ENCODE measurements at regions not wholly inside any gene's neighbourhood (a gene's known extent, or its start where the extent isn't known, plus 50 kb on each side); places are given as distances from the start of the nearest gene placed in this dataset.
"Not testable (repeated sequence)": the region's sequence is repeated elsewhere in the genome, so short reads cannot be mapped to it uniquely, and the experiment has no call there.

GRCh38 chr5:125464847-125465432, 718.5 kb upstream of the ZNF608 start:
- no peak for DNase-seq (ENCODE audit: low spot score)

- DNase-seq (ENCODE audit: low spot score): no peak
Observed at GRCh38 chr5:125465703-125466102, 719.3 kb upstream of the ZNF608 start.

- DNase-seq (ENCODE audit: low spot score): no peak
Observed at GRCh38 chr5:125467222-125467621, 720.8 kb upstream of the ZNF608 start.

- DNase-seq (ENCODE audit: low spot score): no peak
Observed at GRCh38 chr5:125470280-125470902, 724.0 kb upstream of the ZNF608 start.

- DNase-seq (ENCODE audit: low spot score): peak; percentile 55
Observed at GRCh38 chr5:125476901-125477585, 730.6 kb upstream of the ZNF608 start.

- DNase-seq (ENCODE audit: low spot score): no peak
Observed at GRCh38 chr5:125477586-125477975, 731.1 kb upstream of the ZNF608 start.

GRCh38 chr5:125478599-125478998, 732.2 kb upstream of the ZNF608 start:
- no peak for DNase-seq (ENCODE audit: low spot score)

GRCh38 chr5:125480911-125481310, 734.5 kb upstream of the ZNF608 start:
- DNase-seq (ENCODE audit: low spot score): no peak

- DNase-seq (ENCODE audit: low spot score): no peak
Observed at GRCh38 chr5:125481506-125482465, 735.3 kb upstream of the ZNF608 start.

- DNase-seq (ENCODE audit: low spot score): no peak
Observed at GRCh38 chr5:125483609-125484008, 737.2 kb upstream of the ZNF608 start.

GRCh38 chr5:125484272-125484741, 737.9 kb upstream of the ZNF608 start:
- DNase-seq (ENCODE audit: low spot score): peak; percentile 96

- DNase-seq (ENCODE audit: low spot score): peak; percentile 99
Observed at GRCh38 chr5:125484742-125485641, 738.6 kb upstream of the ZNF608 start.

- no peak for DNase-seq (ENCODE audit: low spot score)
Observed at GRCh38 chr5:125485771-125486170, 739.3 kb upstream of the ZNF608 start.

GRCh38 chr5:125486634-125487033, 740.2 kb upstream of the ZNF608 start:
- peak; percentile 8 for DNase-seq (ENCODE audit: low spot score)

- DNase-seq (ENCODE audit: low spot score): no peak
Observed at GRCh38 chr5:125487231-125487630, 740.8 kb upstream of the ZNF608 start.

GRCh38 chr5:125487652-125488051, 741.2 kb upstream of the ZNF608 start:
- not testable (repeated sequence) for DNase-seq (ENCODE audit: low spot score)

GRCh38 chr5:125489146-125489545, 742.7 kb upstream of the ZNF608 start:
- DNase-seq (ENCODE audit: low spot score): no peak

- DNase-seq (ENCODE audit: low spot score): no peak
Observed at GRCh38 chr5:125491986-125492492, 745.6 kb upstream of the ZNF608 start.

GRCh38 chr5:125492977-125493376, 746.5 kb upstream of the ZNF608 start:
- no peak for DNase-seq (ENCODE audit: low spot score)

GRCh38 chr5:125496393-125496792, 750.0 kb upstream of the ZNF608 start:
- no peak for DNase-seq (ENCODE audit: low spot score)

- DNase-seq (ENCODE audit: low spot score): no peak
Observed at GRCh38 chr5:125497651-125498050, 751.2 kb upstream of the ZNF608 start.
